ENCODE measurements at regions not wholly inside any gene's neighbourhood (a gene's known extent, or its start where the extent isn't known, plus 50 kb on each side); places are given as distances from the start of the nearest gene placed in this dataset.
"Not testable (repeated sequence)": the region's sequence is repeated elsewhere in the genome, so short reads cannot be mapped to it uniquely, and the experiment has no call there.

- H3K4me1 ChIP-seq, result no peaks in the 10 kb centered on the region
- H3K27me3 ChIP-seq, result no peaks in the 10 kb centered on the region
- intact Hi-C loops (cut with DNase I; ENCODE audit: low total_unique reads), result no loop called here
- TF ChIP-seq, protein P1, sequence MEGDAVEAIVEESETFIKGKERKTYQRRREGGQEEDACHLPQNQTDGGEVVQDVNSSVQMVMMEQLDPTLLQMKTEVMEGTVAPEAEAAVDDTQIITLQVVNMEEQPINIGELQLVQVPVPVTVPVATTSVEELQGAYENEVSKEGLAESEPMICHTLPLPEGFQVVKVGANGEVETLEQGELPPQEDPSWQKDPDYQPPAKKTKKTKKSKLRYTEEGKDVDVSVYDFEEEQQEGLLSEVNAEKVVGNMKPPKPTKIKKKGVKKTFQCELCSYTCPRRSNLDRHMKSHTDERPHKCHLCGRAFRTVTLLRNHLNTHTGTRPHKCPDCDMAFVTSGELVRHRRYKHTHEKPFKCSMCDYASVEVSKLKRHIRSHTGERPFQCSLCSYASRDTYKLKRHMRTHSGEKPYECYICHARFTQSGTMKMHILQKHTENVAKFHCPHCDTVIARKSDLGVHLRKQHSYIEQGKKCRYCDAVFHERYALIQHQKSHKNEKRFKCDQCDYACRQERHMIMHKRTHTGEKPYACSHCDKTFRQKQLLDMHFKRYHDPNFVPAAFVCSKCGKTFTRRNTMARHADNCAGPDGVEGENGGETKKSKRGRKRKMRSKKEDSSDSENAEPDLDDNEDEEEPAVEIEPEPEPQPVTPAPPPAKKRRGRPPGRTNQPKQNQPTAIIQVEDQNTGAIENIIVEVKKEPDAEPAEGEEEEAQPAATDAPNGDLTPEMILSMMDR (IDR thresholded peaks at IDR 0.05), result no peak
- no peak for TF ChIP-seq POLR2A (IDR thresholded peaks at IDR 0.05)
- H3K9me3 ChIP-seq, result no peaks in the 10 kb centered on the region
- no peak overlapping the region for H3K4me3 ChIP-seq
- no peak for DNase-seq
- no peak overlapping the region for H3K27ac ChIP-seq
- H3K36me3 ChIP-seq (ENCODE audit: low read depth, missing control alignments), result no peaks in the 10 kb centered on the region
These were observed 306.1 kb upstream of the LRRC3B start for GRCh38 chr3:26316472-26316871.

- H3K27me3 ChIP-seq; H3K36me3 ChIP-seq (ENCODE audit: low read depth, missing control alignments); H3K9me3 ChIP-seq; H3K4me3 ChIP-seq; intact Hi-C loops (cut with DNase I; ENCODE audit: low total_unique reads); DNase-seq; H3K4me1 ChIP-seq; H3K27ac ChIP-seq: not testable (repeated sequence)
- WGBS, 2 donors, result 40 to 61% methylated on average over 3 to 6 of the region's 6 CpGs
These were observed 298.8 kb upstream of the LRRC3B start for GRCh38 chr3:26323741-26324140.

- Histone ChIP-seq H3K9me3 (no peaks in the 10 kb centered on the region), H3K4me3 (no peak overlapping the region), H3K27ac (no peak overlapping the region), H3K27me3 (no peaks in the 10 kb centered on the region), H3K36me3 (ENCODE audit: low read depth, missing control alignments) (no peaks in the 10 kb centered on the region), H3K4me1 (no peaks in the 10 kb centered on the region)
- intact Hi-C loops (cut with DNase I; ENCODE audit: low total_unique reads), result no loop called here
- no peak for DNase-seq
- TF ChIP-seq, protein P1 (IDR thresholded peaks at IDR 0.05), result no peak
- no peak for TF ChIP-seq POLR2A (IDR thresholded peaks at IDR 0.05)
- 91 to 100% methylated on average over 3 of the region's 3 CpGs for WGBS, 2 donors
These were observed 282.6 kb upstream of the LRRC3B start for GRCh38 chr3:26340001-26340400.

- H3K27ac ChIP-seq, result no peak overlapping the region
These were observed 278.9 kb upstream of the LRRC3B start for GRCh38 chr3:26343647-26344046.

DNA sequence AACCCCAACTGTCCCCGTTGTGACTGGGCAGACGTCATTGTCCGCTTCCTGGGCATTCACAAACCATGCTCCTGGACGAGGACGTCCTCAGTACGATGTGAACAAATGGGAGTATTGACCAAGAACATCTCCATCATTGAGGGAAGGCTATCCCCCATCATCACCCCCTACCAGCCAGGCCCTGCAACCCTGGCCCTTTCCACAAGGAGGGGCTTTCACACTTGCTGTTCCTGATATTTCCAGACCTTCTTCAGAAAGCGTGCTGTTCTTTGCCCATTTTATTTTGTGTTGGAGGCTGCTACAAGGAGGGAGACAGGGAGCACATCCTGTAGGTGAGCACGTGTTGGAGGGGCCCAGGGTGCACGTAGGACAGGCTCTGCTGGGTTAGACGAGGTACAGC is 277.0 kb upstream of the LRRC3B start:
- H3K27me3 ChIP-seq, result no peaks in the 10 kb centered on the region
- no peak overlapping the region for H3K27ac ChIP-seq
- no peaks in the 10 kb centered on the region for H3K36me3 ChIP-seq (ENCODE audit: low read depth, missing control alignments)
- H3K4me1 ChIP-seq, result no peaks in the 10 kb centered on the region
- H3K9me3 ChIP-seq, result no peaks in the 10 kb centered on the region
- no peak for TF ChIP-seq POLR2A (IDR thresholded peaks at IDR 0.05)
- TF ChIP-seq, protein P1 (IDR thresholded peaks at IDR 0.05), result no peak
- 65 to 67% methylated on average over 10 of the region's 10 CpGs for WGBS, 2 donors
- no peak for DNase-seq
- intact Hi-C loops (cut with DNase I; ENCODE audit: low total_unique reads), result no loop called here
- no peak overlapping the region for H3K4me3 ChIP-seq

More at GRCh38 chr3:26343647-26344046, 278.9 kb upstream of the LRRC3B start:
- Histone ChIP-seq H3K27me3 (no peaks in the 10 kb centered on the region), H3K4me3 (no peak overlapping the region), H3K9me3 (no peaks in the 10 kb centered on the region), H3K4me1 (no peaks in the 10 kb centered on the region), H3K36me3 (ENCODE audit: low read depth, missing control alignments) (no peaks in the 10 kb centered on the region)
- DNase-seq, result no peak
- no peak for TF ChIP-seq POLR2A (IDR thresholded peaks at IDR 0.05)
- TF ChIP-seq, protein P1 (IDR thresholded peaks at IDR 0.05), result no peak
- 59 to 68% methylated on average over 1 of the region's 1 CpG for WGBS, 2 donors
- intact Hi-C loops (cut with DNase I; ENCODE audit: low total_unique reads), result no loop called here

Measured in testis (tissue), 2 donors.